GM18517 (cell line): ENCODE measurements at regions not wholly inside any gene's neighbourhood (a gene's known extent, or its start where the extent isn't known, plus 50 kb on each side); places are given as distances from the start of the nearest gene placed in this dataset.
"Not testable (repeated sequence)": the region's sequence is repeated elsewhere in the genome, so short reads cannot be mapped to it uniquely, and the experiment has no call there.

Experiments
- ATAC-seq: cut with Tn5 transposase; IDR thresholded peaks from one replicate; pipeline ENCODE4 v1.9.1; 2021; ENCODE audit warnings: mild to moderate bottlenecking, moderate library complexity; ENCODE audit not compliant: unreplicated experiment

DNA sequence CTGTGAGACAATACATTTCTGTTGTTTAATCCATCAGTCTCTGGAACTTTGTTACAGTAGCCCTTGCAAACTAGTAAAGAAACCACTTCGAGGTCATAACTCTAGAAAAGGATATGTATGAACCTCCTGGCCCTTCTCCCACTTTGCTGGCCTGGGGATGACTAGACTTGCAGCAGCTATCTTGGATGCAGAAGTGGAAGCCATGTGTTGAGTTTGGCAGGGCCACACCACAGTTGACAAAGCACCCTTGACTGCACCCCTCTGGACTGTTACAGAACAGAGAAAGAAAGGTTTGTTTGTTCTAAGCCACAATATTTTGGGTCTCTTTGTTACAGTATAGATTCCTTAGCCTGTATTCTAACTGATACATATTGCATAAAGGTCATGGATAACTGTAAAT is 183.2 kb upstream of the TAS2R1 start:
- ATAC-seq: no peak

DNA sequence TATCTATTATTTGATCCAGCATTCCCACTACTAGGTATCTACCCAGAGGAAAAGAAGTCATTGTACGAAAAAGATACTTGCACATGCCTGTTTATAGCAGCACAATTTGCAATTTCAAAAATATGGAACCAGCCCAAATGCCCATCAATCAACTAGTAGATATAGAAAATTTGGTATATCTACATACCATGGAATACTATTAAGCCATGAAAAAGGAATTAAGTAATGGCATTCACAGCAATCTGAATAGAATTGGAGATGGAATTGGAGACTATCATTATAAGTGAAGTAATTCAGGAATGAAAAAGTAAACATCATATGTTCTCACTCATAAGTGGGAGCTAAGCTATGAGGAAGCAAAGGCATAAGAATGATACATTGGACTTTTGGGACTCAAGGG is 177.2 kb upstream of the TAS2R1 start:
- not testable (repeated sequence) for ATAC-seq

DNA sequence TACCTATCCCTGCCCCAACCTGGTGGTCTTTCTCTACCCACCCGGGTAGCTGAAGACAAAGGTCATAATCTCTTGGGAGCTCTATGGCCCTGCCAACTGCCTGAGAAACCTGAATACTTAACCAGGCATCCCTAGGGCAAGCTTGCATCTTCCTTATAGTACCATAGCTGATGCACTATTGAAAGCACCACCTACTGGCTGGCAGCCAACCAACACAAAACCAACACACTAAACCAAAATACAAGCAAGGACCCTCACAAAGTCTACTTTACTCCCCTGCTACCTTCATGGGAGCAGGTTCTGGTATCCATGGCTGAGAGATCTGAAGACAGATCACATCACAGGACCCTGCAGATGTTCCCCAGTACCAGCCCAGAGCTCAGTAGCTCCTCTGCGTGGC is 171.8 kb upstream of the TAS2R1 start:
- no peak for ATAC-seq

DNA sequence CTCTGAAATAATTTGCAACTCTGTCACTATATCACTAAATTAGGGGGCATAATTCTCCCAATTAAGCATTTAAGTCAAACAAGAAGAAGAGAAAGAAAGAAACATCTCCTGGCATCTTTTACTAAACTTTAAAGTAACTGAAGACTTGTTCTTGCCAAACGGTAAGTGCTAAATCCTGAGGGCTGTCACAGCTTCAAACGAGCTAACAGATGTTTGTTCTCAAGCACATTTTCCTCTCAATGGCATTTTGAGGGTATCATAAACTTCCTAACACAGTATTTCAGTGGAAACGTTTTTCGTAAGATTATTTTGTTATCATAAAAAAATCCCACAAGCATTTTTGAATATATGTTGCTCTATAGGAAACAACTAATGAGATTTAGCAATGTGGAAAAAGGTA is 169.5 kb upstream of the TAS2R1 start:
- no peak for ATAC-seq

DNA sequence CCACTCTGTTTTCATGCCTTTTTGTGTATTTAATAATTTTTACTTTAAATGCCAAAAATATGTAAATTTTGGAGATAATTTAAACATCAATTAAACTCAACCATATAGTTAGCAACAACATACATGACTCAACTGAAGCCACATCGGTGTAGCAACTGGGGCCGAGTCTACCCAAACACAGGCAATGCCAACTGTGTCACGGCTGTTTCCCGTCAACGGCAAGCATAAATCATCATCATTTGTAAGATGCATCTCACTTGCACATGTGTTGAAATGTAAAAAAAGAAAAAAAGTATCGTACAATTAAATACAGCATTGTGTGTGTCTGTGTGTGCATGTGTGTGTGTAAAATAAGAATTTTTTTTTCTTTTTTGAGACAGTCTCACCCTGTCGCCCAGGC is 160.1 kb upstream of the TAS2R1 start:
- ATAC-seq: no peak

DNA sequence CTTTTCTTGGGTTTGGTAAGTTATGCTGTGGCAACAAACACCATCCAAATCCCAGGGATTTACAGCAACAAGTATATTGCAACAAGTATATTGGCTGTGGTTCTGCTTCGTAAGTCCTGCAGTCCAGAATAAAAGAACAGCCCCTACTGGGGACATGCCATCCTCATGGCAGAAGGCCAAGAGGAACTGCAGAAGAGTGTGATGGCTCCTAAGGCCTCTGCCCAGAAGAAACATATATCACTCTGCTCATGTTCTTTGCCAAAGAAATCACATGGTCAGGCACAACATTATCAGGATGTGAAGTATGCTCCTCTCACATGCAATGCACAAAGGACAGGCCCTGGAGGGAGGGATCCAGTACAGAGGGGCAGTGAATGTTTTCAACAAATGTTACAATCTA is 159.6 kb upstream of the TAS2R1 start:
- no peak for ATAC-seq

DNA sequence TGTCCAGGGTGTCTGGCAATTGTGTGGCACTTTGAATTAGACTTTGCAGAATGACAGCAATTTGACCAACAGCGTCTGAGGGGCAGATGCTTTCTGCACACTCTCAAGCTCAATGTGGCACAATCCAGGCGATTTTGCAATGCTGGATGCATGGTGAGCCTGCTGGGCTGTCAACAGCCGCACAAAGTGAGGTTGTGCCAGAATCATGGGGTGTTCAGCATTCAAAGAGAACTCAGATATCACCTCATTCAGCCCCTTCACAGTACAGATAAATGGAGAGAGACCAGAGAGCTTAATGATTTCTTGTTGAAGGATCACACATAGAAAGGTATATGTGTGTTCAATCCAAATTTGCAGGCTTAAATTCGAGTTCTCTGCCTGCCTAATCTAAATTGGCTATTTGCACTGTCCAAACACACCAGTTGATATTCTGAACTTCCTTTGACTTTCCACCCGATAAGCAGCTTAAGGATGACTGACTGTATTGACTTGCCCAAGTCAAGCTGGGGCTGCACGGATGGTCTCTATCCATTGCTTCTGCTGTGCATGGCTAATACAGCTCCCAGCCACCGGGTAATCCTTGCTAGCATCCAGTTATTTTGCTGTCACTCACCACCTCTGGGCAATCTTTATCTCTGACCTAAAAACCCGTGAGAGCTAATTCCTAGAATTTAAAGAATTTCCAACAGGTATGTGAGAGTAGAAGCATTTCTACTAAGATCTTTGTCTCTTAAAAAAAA is 157.9 kb upstream of the TAS2R1 start:
- no peak for ATAC-seq

DNA sequence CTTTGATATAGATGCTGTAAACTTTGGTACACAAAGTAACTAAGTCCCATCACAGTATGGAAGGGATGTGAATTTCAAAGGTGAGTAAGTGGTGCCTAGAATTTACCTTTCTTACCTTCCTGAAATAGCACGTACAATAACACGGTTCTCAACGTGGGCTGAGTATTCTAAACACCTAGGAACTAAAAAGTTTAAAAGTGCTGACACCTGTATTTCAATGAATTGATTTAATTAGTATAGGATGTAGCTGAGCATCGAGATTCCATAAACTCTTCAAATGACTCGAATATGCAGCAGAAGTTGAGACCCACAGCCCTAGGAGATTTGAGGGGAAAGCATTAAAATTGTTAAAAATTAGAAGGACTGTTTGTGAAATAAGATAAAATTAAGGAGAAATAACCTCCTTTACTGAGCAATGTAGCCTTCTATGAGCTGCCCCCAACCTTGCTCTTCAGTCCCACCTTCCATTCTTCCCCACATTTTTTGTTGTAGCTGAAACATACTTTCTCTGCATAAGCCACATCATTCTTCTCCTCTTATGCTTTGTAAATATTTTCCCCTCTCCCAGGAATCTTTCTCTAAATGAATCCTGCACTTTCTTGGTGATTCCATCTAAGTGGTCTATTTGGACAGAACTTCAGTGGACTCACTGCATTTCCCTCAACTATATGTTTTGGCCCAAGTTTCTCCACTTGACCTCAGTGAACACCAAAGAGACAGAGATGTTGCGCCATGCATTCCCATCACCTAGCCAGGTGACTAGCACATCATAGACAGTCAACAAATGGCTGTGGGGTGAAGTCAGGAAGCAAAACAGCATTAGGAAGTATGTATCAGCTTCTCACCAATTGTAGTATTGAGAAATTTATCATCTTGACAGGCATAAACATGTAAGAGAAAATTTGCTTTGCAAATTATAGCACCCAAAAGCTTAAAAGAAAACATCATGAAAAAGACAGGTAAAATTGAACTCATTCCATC is 156.5 kb upstream of the TAS2R1 start:
- no peak for ATAC-seq

DNA sequence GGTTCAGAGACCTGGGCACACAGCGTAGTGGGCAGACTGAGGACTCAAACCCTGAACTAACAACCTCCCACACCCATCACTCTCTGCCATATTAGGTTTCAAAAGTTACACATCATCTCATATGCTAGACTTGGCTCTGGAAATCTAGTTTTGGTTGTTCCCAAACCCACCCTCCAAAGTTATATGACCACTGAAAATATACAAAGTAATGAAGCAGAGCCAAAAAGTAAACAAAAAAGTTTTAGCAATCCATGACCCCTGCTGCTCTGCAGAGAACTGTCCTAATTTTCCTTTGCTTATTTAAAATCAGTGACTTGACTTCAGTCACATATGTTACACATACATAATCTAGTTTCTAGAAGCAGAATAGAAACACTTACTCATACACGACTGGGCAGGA is 155.6 kb upstream of the TAS2R1 start:
- ATAC-seq: no peak

DNA sequence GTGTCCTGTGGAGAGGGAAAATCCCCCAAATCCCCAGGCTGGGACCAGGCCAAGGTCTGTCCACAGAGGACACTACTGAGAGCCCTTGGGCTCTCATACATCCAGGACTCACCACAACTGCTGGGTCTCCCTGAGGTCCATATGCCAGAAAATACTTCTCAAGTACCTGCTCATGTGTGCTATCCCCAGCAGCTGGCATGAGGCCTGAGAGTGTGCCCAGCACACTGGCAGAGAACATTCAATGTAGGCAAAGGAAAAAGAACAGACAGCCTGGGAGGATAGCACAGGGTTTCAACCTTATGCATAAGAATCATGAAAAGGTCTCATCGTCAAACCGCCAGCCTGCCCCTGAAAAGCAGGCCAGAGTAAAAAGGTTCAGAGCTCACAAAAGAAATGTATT is 154.1 kb upstream of the TAS2R1 start:
- ATAC-seq: no peak

DNA sequence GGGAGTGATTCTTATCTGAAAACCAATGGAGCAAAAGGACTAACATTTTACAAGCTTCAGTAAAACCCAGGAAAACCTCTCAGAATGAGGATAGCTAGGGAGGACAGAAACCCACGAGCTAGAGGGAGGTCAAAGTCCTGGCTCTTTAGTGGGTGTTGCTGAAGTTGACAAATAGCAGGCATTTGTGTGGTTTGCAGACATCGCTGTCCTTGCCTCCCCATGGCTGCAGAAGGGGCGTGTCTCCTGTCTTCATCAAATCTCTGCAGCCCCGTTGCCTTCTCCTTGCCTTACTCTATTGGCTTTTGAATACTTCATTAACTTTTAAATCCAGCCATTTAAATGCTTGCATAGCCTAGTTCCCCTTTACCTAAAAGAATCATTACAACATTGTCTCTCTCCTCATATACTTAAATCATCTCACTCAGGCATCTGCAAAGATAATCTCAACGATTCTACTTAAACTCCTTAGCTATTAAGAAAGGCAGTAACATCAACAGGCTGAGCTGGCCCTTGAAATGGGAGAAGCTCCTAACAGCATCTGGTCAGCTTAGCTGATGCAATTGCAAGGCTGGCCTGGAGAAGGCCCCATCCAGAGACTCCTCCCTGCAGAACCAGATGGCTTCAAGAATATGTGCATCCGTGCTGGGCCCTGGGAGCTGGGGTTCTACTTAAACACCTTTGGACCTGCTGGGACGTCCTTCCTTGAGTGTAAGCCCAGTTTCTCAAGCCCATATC is 152.8 kb upstream of the TAS2R1 start:
- ATAC-seq: no peak

DNA sequence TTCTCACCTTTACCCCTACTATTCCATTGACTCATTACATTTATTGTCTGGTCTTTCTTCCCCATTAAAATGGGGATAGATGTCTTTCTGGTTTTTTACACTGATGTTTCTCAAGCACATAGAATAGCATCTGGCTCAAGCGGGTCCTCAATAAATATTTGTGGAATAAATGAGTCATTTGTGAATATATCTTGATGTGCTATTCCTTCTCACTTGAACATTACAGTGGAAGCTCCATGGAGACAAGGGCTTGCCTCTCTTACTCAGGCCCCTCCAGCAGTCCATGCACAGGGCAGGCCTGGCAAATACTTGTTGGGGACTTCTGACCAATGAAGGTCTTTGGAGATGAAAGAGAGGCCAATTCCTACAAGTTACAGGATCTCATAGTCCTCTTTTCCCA is 151.7 kb upstream of the TAS2R1 start:
- ATAC-seq: no peak

DNA sequence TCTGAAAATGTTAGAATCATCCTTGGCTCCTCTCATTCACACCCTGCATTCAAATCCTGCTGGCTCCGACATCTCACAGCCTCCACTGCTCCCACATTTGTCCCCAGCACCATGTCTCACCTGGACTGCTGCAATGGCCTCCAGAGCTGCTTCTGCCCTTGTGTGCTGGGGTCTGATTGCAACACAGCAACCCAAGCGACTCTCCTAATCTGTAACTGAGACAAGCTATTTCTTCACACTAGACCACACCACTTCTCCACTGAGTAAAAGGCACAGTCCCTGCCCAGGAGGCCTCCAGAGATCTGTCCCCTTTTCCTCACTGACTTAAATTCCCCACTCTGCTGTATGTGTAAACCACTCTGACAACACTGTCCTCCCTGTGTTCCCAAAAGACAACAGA is 151.1 kb upstream of the TAS2R1 start:
- no peak for ATAC-seq

DNA sequence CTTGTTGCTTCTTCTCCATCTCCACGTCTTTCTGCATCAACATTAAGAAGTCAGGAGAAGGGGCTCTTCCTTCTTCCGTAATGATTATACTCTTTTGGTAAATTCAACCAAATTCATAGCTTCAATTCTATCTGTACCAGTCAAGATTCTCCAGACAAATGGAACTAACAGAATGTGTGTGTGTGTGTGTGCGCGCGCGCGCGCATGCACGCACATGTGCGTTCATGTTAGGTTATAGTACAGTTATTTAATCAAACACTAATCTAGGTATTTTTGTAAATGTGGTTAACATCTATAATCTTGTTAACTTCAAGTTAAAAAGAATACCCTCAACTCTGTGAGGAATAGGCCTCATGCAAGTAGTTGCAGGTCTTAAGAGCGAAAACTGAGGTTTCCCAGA is 150.3 kb upstream of the TAS2R1 start:
- ATAC-seq: no peak

DNA sequence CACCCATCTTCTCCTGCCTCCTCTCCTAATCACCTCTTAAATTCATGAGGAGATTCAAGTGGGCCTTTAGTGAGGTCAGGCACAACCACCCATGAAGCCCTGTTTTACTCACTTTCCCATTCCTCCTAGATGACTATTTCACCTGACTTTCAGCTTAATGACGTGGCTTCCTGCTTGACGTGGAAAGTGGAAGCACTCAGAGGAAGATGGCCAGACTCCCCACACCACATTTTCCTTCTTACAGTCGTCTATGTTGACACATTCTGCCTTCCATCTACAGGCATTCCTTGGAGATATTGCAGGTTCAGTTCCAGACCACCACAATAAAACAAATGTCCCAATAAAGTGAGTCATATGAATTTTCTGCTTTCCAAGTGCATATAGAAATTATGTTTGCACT is 146.4 kb upstream of the TAS2R1 start:
- no peak for ATAC-seq

DNA sequence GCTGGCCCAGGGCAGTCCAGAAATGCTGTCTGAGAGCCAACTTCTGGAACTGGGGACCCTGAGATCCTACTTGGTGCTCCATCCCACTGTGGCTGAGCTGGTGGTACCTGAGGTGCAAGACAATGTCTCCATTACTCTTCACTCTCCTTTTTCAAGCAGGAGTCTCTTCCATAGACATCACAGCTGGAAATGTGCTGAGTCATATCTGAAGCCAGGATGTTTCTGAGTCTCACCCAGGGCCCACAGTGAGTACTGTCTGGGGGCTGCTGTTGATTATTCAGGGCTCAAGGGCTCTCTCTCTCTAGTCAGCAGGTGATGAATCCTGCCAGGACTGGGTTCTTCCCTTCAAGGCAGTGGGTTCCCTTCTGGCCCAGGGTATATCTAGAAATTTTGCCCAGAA is 145.2 kb upstream of the TAS2R1 start:
- ATAC-seq: no peak

DNA sequence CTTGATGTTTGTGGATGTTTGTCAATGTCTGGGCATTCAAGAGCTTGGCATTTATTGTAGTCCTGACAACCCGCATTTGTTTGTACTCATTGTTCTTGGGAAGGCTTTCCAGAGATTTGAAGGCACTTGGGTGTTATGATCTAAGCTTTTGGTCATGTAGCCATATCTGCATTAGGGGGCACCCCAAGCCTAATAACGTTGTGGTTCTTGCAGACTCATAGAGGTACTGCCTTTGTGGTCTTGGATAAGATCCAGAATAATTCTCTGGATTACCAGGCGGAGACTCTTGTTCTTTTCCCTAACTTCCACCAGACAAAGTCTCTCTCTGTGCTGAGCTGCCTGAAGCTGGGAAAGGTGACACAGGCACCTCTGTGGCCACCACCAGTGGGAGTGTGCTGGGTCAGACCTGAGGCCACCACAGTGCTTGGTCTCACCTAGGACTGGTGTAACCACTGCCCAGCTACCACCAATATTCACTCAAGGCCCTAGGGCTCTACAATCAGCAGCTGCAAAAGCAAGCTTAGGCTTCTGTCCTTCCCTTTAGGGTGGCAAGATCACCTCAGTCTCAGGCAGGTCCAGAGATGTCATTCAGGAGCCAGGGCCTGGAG is 144.4 kb upstream of the TAS2R1 start:
- ATAC-seq: no peak

DNA sequence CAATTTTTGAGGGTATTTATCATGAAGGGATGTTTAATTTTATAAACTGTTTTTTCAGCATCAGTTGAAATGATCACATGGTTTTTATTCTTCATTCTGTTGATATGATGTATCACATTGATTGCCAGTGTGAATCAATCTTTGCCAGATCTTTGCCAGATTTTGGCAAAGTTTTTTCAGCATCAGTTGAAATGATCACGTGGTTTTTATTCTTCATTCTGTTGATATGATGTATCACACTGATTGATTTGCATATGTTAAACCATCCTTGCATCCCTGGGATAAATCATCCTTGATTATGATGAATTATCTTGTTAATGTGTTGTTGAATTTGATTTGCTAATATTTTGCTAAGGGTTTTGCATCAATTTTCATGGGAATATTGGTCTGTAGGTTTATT is 140.9 kb upstream of the TAS2R1 start:
- ATAC-seq: no peak

DNA sequence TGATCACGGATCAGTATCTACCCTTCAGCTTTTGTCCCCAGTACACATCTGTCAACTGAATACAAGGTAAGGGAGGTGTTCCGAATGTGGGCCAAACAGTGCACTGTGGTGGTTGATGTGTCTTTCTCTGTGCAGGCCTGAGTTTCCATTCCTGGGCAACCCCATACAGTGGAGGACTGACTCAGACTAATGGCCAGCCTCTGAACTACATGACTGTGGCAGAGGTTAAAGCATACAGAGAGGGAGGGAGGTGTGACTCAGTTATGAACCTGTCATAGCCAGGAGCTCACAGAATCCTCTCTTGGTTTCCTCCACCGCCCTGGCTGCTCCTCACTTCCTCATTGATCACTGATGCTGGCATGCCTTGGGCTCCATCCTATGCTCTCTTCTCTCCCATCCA is 136.4 kb upstream of the TAS2R1 start:
- no peak for ATAC-seq

DNA sequence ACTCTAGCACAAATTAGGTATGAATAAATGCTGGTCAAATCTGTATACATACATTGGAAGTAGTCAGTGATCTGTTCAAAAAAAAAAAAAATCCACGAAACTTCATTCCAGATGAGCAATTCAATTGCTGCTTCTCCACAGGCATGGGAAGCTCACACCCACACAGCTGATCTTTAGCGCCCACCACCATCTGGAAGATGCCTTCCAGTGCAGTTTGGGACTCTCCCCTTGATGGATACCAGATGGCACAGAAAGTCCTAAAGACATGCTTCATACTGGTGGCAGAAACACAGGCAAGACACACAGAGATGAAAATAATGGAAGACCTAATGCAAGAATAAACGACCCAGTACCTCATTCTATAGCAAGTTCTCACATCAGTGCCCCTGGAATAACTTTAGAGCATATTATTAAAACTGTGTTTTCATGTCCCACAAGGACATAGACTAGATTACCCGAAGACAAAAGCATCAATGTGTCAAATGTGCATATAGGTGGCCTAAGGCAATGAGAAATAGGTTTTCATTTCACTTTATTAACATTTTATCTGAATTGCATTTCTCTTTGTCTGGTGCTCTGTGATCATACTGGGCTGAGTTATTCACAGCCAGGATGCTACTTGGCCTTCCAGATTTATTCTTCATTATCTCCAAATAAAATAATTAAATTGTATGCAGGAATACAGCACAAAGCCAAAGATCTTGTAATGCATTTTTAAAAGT is 135.4 kb upstream of the TAS2R1 start:
- ATAC-seq: no peak
